Retinal pigment epithelial cell (primary cell): ENCODE measurements at regions not wholly inside any gene's neighbourhood (a gene's known extent, or its start where the extent isn't known, plus 50 kb on each side); places are given as distances from the start of the nearest gene placed in this dataset.
"Not testable (repeated sequence)": the region's sequence is repeated elsewhere in the genome, so short reads cannot be mapped to it uniquely, and the experiment has no call there.

Source experiments
- DNase-seq: peaks from one replicate; pipeline ENCODE4 v3.0.0-alpha.2; 2010; ENCODE audit warnings: low read depth
- H3K4me3 ChIP-seq: 2 replicates; pipeline ENCODE4 v1.5.1; 2011; ENCODE audit warnings: mild to moderate bottlenecking, low read length, control low read depth, moderate library complexity
- CTCF ChIP-seq: conservative IDR thresholded peaks from 2 replicates; pipeline ENCODE4 v1.5.1; 2011; ENCODE audit warnings: low read depth, low read length, control low read depth, inconsistent platforms

GRCh38 chr5:136579238-136579637, 213.9 kb upstream of the TRPC7 start:
- TF ChIP-seq CTCF = no peak
- no peak for DNase-seq
- H3K4me3 ChIP-seq = no peak overlapping the region

DNA sequence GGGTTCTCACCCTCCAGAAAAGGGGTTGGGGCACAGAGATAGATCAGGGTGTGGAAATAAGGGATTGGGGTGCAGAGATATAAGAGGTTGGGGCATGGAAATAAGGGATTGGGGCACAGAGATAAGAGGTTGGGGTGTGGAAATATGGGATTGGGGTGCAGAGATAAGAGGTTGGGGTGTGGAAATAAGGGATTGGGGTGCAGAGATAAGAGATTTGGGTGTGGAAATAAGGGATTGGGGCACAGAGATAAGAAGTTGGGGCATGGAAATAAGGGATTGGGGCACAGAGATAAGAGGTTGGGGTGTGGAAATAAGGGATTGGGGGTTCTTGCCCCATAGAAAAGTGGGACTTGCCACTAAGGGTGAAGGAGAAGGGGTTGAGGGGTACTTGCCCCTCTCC, 204.5 kb upstream of the TRPC7 start:
- H3K4me3 ChIP-seq, DNase-seq: not testable (repeated sequence)

DNA sequence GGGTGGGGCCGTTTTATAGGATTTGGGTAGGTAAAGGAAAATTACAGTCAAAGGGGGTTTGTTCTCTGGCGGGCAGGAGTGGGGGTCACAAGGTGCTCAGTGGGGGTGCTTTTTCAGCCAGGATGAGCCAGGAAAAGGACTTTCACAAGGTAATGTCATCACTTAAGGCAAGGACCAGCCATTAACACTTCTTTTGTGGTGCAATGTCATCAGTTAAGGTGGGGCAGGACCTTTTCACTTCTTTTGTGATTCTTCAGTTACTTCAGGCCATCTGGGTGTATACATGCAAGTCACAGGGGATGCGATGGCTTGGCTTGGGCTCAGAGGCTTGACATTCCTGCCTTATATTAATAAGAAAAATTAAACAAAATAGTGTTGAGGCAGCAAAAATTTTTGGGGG, 200.1 kb upstream of the TRPC7 start:
- not testable (repeated sequence) for DNase-seq, H3K4me3 ChIP-seq

DNA sequence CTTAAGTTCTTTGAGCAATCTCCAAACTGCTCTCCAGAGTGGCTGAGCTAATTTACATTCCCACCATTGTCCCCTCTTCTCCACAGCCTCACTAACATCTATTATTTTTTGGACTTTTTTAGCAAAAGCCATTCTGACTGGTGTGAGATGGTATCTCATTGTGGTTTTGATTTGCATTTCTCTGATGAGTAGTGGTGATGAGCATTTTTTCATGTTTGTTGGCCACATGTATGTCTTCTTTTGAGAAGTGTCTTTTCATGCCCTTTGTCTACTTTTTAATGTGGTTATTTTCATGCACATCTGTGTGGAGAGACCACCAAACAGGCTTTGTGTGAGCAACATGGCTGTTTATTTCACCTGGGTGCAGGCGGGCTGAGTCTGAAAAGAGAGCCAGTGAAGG, 199.7 kb upstream of the TRPC7 start:
- DNase-seq = not testable (repeated sequence)

DNA sequence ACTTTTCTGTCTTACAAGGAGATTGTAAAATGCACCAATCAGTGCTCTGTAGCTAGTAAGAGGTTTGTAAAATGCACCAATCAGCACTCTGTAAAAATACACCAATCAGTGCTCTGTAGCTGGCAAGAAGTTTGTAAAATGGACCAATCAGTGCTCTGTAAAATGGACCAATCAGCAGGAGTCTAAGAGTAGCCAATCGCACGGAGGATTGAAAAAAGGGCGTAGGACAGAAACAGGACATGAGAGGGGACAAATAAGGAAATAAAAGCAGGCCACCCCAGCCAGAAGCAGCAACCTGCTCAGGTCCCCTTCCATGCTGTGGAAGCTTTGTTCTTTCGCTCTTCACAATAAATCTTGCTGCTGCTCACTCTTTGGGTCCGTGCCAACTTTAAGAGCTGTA, 199.1 kb upstream of the TRPC7 start:
- H3K4me3 ChIP-seq = not testable (repeated sequence)

More for the DNA sequence above, 199.7 kb upstream of the TRPC7 start:
- not testable (repeated sequence) for H3K4me3 ChIP-seq

GRCh38 chr5:136563489-136563888, 198.1 kb upstream of the TRPC7 start:
- TF ChIP-seq CTCF = no peak
- DNase-seq = no peak

More for the DNA sequence above, 199.1 kb upstream of the TRPC7 start:
- not testable (repeated sequence) for DNase-seq

GRCh38 chr5:136560126-136560525, 194.8 kb upstream of the TRPC7 start:
- TF ChIP-seq CTCF = no peak
- no peak overlapping the region for H3K4me3 ChIP-seq
- DNase-seq = no peak

More at GRCh38 chr5:136563489-136563888, 198.1 kb upstream of the TRPC7 start:
- no peak overlapping the region for H3K4me3 ChIP-seq

DNA sequence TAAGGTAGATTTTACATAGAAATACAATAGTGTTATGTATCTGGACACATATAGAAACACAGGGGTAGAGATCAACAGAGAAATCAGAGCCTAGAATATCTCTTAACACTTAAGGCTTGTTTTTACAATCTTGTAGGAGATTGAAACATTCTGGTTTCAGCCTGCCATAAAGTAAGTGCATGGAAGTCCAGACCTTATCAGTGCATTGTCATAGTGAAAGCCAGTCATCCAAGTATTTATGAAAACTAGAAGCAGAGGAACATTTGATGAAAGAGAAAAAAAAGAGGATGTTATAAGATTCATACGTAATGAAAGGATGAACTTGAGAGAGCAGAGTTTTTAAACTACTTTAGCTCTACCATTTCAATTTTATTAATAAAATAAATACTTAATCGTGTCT, 194.3 kb upstream of the TRPC7 start:
- DNase-seq = no peak
- TF ChIP-seq CTCF = no peak
- H3K4me3 ChIP-seq = no peak overlapping the region

GRCh38 chr5:136547096-136547495, 181.8 kb upstream of the TRPC7 start:
- not testable (repeated sequence) for H3K4me3 ChIP-seq, DNase-seq

DNA sequence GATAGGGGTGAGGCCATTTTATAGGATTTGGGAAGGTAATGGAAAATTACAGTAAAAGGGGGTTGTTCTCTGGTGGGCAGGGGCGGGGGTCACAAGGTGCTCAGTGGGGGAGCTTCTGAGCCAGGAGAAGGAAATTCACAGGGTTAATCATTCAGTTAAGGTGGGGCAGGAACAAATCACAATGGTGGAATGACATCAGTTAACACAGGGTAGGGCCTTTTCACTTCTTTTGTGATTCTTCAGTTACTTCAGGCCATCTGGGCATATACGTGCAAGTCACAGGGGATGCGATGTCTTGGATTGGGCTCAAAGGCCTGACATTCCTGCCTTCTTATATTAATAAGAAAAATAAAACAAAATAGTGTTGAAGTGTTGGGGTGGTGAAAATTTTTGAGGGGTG, 181.1 kb upstream of the TRPC7 start:
- H3K4me3 ChIP-seq, DNase-seq: not testable (repeated sequence)

DNA sequence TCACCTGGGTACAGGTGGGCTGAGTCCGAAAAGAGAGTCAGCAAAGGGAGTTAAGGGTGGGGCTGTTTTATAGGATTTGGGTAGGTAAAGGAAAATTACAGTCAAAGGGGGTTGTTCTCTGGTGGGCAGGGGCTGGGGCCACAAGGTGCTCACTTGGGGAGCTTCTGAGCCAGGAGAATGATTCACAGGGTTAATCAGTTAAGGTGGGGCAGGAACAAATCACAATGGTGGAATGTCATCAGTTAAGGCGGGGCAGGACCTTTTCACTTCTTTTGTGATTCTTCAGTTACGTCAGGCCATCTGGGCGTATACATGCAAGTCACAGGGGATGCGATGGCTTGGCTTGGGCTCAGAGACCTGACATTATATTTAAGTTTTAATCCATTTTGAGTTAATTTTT, 179.7 kb upstream of the TRPC7 start:
- H3K4me3 ChIP-seq, DNase-seq: not testable (repeated sequence)
